ENCODE measurements at regions not wholly inside any gene's neighbourhood (a gene's known extent, or its start where the extent isn't known, plus 50 kb on each side); places are given as distances from the start of the nearest gene placed in this dataset.

GRCh38 chr2:128420776-128421175 lies 102.1 kb upstream of the HS6ST1 start:
- TF ChIP-seq CTCF (conservative IDR thresholded peaks at IDR 0.05; ENCODE audit: low read depth, low read length) (no peak), EZH2 (IDR thresholded peaks at IDR 0.05; ENCODE audit: borderline replicate concordance, low read depth, low read length, poor library complexity, severe bottlenecking) (no peak)

All from A673 (cell line).